ENCODE measurements at regions not wholly inside any gene's neighbourhood (a gene's known extent, or its start where the extent isn't known, plus 50 kb on each side); places are given as distances from the start of the nearest gene placed in this dataset.

DNA sequence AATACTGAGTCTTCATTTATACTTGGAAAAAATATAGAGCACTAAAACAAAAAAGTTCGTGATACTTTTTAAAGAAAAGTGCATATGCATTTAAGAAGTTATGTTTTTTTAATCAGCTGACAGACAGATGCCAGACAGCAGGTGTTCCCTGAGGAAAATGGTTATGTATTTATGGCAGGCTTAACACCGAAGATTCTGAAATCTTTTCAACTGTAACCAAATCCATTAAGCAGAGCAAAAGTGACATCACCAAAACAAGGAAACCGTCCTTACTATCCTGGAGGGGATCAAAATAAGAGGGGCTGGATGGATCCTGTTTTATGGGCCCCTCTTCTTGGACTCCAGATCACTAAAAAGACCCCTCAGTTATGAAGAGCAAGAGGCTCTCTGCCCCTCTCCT lies 404.9 kb upstream of the ADAMTS16 start:
- no peak for DNase-seq (ENCODE audit: low read depth in 4 of 4, low spot score in 3 of 4)

DNA sequence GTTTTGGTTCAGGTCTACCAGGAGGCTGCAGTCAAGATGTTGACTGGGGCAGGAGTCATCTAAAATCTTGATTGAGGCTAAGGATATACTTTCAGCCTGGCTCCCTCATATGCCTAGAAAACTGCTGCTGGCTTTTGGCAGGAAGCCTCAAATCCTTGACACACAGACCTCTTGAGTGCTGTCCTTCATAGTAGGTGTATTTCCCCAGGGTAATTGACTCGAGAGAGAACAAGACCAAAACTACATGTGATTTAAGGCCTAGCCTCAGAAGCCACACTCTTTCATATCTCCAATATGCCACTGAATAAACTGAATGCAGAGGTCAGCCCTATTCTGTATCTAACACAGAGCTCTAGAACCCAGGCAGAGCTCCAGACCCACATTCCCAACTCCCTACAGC lies 402.3 kb upstream of the ADAMTS16 start:
- DNase-seq (ENCODE audit: low read depth in 4 of 4, low spot score in 3 of 4), result no peak

DNA sequence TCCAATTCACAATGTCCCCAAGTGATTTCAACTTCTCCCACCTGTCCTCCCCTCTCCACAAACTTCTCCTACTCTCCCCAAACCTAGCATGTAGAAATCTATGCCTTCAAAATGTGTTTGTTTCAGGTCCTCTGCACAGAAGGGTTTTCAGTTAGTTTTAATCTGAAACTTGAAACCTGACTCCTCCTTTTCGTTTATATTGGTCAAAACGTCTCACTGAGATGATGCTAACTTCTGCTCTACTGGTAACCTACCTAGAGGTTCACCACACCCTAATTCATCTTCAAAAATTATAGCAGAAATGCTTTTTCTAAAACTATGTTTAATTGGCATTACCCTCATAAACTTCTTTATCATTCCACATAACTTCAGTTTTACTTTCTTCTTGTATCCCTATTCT lies 401.8 kb upstream of the ADAMTS16 start:
- DNase-seq (ENCODE audit: low read depth in 4 of 4, low spot score in 3 of 4), result no peak

DNA sequence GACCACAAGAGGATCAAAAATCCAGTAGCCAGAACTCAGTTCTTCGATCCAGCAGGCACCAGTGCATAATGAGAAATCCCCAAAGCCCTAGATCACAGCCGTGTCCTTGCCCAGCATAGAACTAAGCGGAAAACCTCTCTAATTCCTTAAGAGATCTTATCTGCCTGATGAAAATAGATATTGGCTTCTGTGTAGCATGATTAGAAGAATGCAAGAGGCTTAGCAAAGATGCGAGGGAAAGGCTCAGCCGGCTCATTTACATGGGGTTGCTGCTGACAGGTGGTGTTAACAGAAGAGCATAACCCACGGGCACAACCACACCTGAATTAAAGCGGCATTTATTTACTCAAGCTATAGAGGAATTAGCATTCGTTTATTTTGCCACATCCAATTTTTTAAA lies 400.0 kb upstream of the ADAMTS16 start:
- DNase-seq (ENCODE audit: low read depth in 4 of 4, low spot score in 3 of 4), result no peak

DNA sequence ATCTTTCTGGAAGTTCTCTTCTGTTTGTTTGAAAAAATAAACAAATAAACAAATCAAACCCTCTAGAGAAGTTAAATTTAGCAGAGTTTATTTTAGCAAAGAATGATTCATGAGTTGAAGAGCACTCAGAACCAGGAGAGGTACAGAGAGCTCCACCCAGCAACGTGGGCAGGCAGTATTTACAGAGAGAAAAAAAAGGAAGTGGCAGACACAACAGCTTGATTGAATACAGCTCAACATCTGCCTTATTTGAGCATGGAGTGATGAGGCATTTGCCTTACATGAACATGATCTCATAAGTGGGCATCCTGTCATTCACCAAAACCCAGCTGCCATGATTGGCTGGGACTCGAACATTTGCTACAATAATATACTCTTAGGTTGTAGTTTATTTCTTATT lies 381.6 kb upstream of the ADAMTS16 start:
- DNase-seq (ENCODE audit: low read depth in 4 of 4, low spot score in 3 of 4), result no peak

DNA sequence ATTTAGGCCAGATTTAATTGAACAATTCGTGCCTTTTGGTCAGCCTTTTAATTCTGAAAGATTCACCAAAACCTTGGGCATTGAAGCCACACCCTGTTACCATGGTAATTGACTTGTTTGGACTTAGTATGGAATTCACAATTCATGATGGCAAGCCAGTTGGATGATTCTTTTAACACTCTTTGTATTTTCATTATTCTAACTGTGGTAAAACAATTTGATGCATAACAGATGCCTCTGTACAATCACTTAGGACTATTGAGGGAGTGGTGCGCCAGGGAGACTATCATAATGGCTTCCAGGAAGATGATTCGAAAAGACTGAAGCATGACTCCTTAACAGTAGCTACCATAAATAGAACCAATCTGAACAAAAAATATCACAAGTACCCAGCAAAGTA lies 381.1 kb upstream of the ADAMTS16 start:
- DNase-seq (ENCODE audit: low read depth in 4 of 4, low spot score in 3 of 4), result no peak

DNA sequence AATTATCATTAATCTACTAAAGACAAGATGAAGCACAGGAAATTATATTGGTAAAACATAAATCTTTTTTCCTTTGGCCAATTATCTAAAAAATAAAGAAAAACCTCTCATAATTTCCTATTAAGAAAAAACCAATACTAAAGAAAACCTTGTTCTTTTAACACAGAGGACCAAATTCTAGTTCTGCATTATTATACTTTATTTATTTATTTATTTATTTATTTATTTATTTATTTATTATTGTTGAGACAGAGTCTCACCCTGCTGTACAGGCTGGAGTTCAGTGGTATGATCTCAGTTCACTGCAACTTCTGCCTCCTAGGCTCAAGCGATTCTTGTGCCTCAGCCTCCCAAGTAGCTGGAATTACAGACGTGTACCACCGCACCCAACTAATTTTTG lies 377.8 kb upstream of the ADAMTS16 start:
- no peak for DNase-seq (ENCODE audit: low read depth in 4 of 4, low spot score in 3 of 4)

DNA sequence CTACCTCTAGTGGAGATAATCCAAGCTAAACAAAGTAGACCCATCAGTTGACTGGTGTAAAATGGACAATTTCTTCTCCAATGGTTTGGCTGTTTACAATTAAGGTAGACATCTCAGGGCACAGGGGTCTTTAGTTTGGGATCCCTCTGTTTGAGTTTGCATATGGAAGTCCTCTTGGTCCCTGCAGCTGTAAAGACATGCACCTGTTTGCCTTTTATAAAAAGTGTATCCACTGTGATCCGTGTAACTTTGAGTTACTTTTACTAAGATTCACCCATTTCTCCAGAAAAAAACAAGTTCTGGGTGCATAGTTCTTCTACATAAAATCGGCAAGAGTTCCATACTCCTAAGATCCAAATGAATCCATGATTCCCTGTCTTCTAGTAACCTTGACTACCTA lies 374.7 kb upstream of the ADAMTS16 start:
- no peak for DNase-seq (ENCODE audit: low read depth in 4 of 4, low spot score in 3 of 4)

DNA sequence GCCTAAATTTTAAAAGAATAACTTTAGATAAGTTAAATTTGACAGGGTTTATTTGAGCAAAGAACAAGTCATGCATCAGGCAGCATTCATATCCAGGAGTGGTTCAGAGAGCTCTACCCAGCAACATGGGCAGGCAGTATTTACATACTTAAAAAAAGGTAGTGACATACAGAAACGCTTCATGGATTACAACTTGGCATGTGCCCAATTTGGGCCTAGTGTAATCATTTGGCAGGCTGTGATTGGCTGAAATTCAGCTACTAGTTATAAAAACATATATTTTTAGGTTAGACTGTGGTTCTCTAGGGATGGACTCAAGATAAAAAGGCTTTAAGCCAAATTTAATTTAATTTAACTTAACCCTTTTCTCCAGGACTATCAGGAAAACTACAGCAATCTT lies 374.0 kb upstream of the ADAMTS16 start:
- DNase-seq (ENCODE audit: low read depth in 4 of 4, low spot score in 3 of 4), result no peak

DNA sequence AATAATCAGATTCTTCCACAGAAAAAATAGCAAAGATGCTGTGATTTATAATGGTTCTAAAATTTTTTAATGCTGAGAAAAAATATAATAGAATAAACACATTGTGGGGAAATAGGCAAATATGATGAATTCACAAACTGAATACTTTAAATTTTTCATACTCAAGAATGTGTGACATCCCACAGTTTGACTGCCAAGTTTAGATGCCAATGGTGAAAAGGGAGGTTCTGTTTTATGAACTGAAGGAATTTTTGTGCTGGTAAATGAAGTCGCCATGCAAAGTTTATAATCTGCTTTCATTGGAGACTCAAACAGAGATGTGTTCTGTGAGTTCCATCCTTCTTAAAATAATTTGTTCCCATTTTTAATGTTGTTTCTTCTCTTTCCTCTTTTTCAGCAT lies 367.5 kb upstream of the ADAMTS16 start:
- no peak for DNase-seq (ENCODE audit: low read depth in 4 of 4, low spot score in 3 of 4)

DNA sequence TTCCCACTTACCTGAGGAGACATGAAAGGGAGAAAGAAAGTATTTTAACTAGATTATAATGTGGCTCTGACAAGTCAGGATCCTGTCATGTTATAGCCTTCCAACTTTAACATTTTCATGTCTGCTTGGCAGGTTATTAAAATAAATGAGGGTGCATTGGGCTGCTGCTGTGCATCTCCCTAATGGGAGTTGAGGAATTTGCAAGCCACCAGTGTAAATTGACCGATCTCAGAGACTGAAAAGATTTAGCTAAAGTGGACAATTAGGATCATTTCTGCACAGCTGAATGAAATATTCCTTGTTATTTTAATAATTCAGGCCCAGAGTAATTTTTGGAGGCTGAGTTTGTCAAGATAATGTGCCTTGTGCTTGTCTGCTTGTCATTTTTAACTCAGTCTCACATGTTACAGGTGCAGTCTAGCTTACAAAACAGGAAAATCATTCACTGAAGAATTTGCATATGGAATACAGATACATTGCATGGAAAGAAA lies 366.3 kb upstream of the ADAMTS16 start:
- DNase-seq (ENCODE audit: low read depth in 4 of 4, low spot score in 3 of 4), result no peak

DNA sequence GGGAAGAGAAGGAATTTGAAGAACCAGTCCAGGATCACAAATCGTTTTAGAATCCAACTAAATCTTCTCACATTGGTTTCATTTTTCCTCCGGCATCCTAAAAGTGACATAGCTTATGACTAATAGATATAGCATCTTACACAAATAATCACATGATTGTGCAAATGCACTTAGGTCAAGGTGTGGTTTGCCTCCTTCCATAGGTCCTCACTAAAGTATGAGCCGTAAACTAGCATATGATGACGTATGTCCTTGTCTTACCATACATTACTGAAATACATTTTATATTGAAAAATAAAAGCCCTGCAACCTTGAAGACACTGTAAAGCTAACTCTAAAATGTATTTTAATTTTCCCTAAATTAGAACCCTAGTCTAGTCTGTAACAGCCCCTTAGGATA lies 362.7 kb upstream of the ADAMTS16 start:
- no peak for DNase-seq (ENCODE audit: low read depth in 4 of 4, low spot score in 3 of 4)

DNA sequence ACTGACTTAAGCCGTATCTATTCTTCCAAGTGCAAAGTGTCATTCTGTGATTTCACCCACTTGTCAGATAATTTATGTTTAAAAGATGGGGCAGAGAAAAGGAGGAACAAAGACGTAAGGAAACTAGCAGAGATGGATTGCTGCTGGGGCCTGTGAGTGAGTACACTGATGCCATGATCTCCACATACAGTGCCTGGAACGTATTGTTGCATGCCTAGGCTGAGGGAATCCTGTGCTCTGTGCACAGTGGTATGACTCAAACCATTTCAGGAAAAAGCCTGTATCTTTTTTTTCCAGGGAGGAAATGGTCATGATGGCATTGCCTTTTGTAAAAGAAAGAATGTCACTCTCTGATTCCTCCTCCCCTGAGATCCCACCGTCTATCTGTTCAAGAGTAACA lies 359.5 kb upstream of the ADAMTS16 start:
- DNase-seq (ENCODE audit: low read depth in 4 of 4, low spot score in 3 of 4), result no peak

DNA sequence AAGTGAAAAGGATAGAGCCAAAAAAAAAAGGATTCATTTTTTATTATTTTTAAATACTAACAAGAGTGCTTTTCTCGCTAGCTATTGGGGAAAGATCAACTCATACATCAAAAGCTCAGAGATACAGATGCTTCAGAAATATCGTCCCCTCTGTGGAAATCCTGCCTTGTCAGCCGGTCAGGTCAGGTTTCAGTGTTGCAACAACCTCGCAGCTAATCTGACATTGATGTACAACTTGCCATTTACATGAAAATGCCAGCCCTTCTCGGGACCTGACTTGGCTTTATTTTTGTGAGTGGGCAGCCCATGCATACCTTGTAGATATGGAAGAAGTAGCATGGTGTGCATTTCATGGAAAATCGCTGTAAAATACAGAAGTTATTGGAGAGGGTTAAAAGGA lies 358.8 kb upstream of the ADAMTS16 start:
- DNase-seq (ENCODE audit: low read depth in 4 of 4, low spot score in 3 of 4), result peak in 1 of 4 donors; percentile 3

DNA sequence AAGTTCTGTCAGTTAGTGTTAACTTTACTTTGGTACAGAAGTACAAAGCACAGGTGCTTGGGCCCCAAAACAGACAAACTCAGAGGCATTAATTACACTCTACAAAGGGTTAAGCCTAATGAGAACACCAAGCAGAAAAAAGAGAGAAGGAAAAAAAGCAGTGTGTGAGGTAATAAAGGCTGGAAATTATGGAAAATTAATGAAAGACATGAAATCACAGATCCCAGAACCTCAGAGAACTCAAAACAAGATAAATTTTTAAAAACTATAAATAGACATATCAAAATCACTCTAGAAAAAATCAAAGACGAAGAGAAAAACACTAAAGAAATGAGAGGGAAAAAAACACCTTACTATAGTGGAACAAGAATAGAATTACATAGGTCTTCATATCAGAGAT lies 354.2 kb upstream of the ADAMTS16 start:
- DNase-seq (ENCODE audit: low read depth in 4 of 4, low spot score in 3 of 4), result no peak

DNA sequence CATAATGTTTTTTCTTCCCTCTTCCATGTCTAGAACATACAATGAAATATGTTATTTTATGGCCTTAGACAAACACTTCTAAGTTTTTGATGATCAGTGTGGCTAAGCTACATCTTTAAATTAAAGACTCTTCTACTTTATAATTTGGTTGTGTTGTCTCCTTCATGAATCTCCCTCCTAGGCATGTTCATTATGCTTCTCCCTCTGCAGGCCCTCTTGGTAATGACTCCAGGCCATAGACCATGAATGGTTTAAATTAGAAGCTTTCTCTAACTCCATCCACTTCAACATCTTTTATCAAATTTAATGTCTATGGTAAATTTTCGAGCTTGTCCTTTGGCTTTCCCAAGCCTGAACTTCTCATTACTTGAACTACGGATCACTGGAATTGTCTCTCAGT lies 342.7 kb upstream of the ADAMTS16 start:
- DNase-seq (ENCODE audit: low read depth in 4 of 4, low spot score in 3 of 4), result no peak

DNA sequence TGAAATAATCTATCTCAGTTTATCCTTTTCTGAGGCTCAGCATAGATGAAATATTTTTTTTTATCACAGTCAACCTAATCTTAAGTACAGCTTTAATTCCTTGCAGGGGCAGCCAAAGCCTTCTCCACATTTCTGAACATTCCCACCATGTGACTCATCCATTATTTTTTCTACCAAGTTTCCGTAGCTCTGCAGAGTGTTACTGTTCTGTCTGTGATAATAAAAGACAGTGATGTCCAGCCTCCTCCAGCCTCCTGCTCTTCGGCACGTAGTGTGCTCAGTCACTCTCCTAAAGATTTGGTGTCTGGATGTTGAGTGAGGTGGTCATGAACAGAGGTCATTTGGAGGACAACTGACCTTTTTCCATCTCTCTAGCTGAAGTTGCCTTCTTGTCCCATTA lies 338.1 kb upstream of the ADAMTS16 start:
- DNase-seq (ENCODE audit: low read depth in 4 of 4, low spot score in 3 of 4), result no peak

DNA sequence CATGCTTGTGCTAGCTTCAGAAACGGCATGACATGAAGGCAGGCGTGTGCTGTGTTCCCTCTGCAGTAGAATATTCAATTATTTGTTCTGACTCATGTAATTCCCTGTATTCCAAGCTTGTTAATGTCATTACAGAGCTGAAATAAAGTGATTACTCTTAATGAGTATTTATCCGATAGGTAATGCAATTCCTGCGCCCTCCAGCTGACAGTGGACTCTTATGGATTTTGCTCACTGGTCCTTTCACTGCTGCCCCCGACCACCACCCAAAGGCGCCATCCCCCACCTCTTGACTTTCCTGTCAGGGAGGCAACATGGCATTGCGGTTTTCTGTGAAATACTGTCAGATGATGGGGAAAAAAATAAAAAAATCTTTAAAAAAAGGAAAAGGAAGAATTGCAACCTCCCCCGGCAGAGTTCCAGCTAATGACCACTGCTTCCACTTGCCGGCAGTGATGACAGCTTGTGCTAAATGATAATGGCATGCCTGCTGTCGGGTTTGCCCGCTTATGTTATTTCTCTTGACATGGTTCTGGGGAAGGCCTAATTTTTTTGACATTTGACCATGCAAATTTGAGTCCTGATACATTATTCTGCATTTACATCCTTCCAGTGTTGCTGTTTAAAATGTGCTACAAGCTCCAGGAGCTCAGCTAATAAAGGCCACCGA lies 335.3 kb upstream of the ADAMTS16 start:
- DNase-seq (ENCODE audit: low read depth in 4 of 4, low spot score in 3 of 4), result no peak

DNA sequence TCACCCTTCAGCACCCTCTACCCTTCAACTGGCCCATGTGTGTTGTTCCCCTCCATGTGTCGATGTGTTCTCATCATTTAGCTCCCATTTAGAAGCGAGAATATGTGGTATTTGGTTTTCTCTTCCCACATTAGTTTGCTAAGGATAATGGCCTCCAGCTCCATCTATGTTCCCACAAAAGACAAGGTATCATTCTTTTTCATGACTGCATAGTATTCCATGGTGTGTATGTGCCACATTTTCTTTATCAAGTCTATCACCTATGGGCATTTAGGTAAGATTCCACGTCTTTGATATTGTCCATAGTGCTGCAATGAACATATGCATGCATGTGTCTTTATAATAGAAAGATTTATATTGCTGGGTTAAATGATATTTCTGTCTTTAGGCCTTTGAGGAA lies 325.1 kb upstream of the ADAMTS16 start:
- no peak for DNase-seq (ENCODE audit: low read depth in 4 of 4, low spot score in 3 of 4)

DNA sequence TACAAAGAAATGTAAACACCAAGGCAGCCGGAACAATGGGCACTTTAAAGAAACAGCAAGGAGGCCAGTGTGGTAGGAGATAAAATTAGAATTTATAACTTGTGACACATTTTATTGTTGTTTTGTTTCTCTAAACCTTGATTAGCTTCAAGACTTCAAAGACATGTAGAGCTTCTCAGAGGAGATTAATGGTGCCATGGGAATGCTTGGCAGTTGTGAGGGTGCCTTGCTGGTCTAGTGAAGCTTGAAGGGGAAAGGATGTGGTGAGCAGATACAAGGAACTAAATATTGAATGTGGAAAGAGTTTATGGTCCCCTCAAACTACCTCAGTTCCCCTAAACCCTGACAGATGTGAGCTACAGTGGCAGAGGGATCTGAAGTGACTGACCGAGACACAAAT lies 322.4 kb upstream of the ADAMTS16 start:
- DNase-seq (ENCODE audit: low read depth in 4 of 4, low spot score in 3 of 4), result peak; percentile 14 to 42 (median 29)

DNA sequence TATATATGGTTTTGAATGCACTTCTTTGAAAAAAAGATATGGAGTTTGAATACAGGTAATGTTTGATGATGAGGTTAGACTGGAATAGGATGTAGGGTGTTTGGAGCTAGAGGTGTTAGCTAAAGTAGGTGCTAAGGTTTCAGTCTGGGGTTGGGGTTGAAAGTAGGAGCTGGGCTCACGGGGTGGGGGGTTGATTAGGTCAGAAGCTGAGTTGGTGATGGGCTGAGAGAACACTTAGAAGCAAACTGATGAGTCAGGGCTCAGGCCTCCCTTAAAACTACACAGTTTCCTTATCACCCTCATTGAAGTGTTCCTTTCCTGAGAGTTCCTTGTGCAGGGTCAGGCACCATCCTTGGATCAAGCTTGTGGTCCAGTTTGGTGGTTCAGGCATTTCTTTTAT lies 308.8 kb upstream of the ADAMTS16 start:
- no peak for DNase-seq (ENCODE audit: low read depth in 4 of 4, low spot score in 3 of 4)

DNA sequence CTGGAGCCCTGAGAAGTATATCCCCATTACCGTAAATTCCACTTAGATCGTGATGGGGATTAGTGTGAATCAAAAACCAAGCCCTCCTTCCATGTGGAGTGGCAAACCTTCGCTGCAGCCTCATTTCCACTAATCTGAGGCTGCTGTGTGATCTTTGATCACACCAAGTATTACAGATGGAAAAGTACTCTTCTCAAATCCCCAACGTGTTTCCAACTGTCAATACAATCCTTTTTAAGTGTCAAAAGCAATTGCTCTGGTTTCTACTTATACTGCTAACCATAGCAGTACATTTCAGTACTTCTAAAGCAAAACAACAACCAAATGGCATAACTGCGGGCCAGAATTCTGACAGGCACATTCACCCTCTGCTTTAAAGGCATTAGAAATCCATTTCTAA lies 307.7 kb upstream of the ADAMTS16 start:
- no peak for DNase-seq (ENCODE audit: low read depth in 4 of 4, low spot score in 3 of 4)

DNA sequence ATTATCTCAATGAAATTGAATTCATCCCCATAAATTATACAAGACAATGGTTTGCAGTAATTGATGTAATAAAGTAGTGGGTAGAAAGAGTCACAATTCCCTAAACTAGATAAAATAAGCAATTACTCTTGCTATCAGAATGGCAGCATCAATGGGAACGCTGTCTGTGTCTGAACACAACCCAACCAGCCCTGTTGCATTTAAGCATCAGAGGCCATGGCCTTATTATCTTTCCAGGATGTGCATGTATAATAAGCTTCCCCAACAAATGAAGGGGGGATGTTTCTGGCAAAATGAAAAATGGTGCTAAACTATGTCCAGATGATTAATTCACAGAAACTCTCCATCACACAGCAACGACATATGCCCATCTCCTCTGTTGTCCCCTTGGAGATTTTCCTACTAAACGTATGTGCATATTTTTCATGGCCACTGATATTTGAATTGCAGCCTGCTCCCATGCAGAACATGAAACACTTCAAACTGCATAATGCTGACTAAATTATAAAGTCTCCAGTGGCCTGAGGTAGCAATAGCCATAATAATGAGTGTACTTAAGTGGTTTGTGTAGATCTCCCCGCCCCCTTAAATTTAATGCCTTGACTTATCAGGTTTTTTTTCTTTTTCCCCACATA lies 306.9 kb upstream of the ADAMTS16 start:
- no peak for DNase-seq (ENCODE audit: low read depth in 4 of 4, low spot score in 3 of 4)
